RKO (cell line): ENCODE measurements at regions not wholly inside any gene's neighbourhood (a gene's known extent, or its start where the extent isn't known, plus 50 kb on each side); places are given as distances from the start of the nearest gene placed in this dataset.

Source experiments
- DNase-seq: peaks from one replicate; pipeline ENCODE4 v3.0.0-alpha.2; 2016; ENCODE audit warnings: low spot score

- DNase-seq, result no peak
Measured at GRCh38 chr7:25633426-25634036, 405.2 kb upstream of the NPVF start.

- no peak for DNase-seq
Measured at GRCh38 chr7:25636168-25636567, 407.9 kb upstream of the NPVF start.

- DNase-seq, result no peak
Measured at GRCh38 chr7:25636871-25637283, 408.6 kb upstream of the NPVF start.

GRCh38 chr7:25638068-25638467 lies 409.8 kb upstream of the NPVF start:
- no peak for DNase-seq

- no peak for DNase-seq
Measured at GRCh38 chr7:25638590-25639244, 410.4 kb upstream of the NPVF start.

- DNase-seq, result peak; percentile 32
Measured at GRCh38 chr7:25642849-25643248, 414.6 kb upstream of the NPVF start.

GRCh38 chr7:25643286-25643685 lies 415.0 kb upstream of the NPVF start:
- no peak for DNase-seq

- DNase-seq, result no peak
Measured at GRCh38 chr7:25643770-25644394, 415.6 kb upstream of the NPVF start.

- no peak for DNase-seq
Measured at GRCh38 chr7:25646726-25647413, 418.6 kb upstream of the NPVF start.

- DNase-seq, result no peak
Measured at GRCh38 chr7:25647872-25648271, 419.6 kb upstream of the NPVF start.

- DNase-seq, result no peak
Measured at GRCh38 chr7:25652366-25652765, 424.1 kb upstream of the NPVF start.

GRCh38 chr7:25653384-25653783 lies 425.1 kb upstream of the NPVF start:
- no peak for DNase-seq

- no peak for DNase-seq
Measured at GRCh38 chr7:25656071-25656470, 427.8 kb upstream of the NPVF start.

GRCh38 chr7:25656581-25657026 lies 428.3 kb upstream of the NPVF start:
- DNase-seq, result no peak

- DNase-seq, result no peak
Measured at GRCh38 chr7:25658375-25658774, 430.1 kb upstream of the NPVF start.

GRCh38 chr7:25659841-25660240 lies 431.6 kb upstream of the NPVF start:
- DNase-seq, result no peak

- no peak for DNase-seq
Measured at GRCh38 chr7:25662841-25663800, 434.8 kb upstream of the NPVF start.

- no peak for DNase-seq
Measured at GRCh38 chr7:25663877-25664276, 435.6 kb upstream of the NPVF start.

GRCh38 chr7:25664593-25664992 lies 436.3 kb upstream of the NPVF start:
- DNase-seq, result no peak

GRCh38 chr7:25665374-25665773 lies 437.1 kb upstream of the NPVF start:
- no peak for DNase-seq

GRCh38 chr7:25665903-25666670 lies 437.8 kb upstream of the NPVF start:
- no peak for DNase-seq
